Karpas-422 (cell line): ENCODE measurements at regions not wholly inside any gene's neighbourhood (a gene's known extent, or its start where the extent isn't known, plus 50 kb on each side); places are given as distances from the start of the nearest gene placed in this dataset. TPM values are rescaled to one million over a fixed set of nuclear protein-coding genes. Genes with fewer than 3 reads are reported as not detected.

Experiments
- DNase-seq: peaks from one replicate; pipeline ENCODE4 v3.0.0-alpha.2; 2015
- H2AFZ ChIP-seq: fragments of 200-600 bp; sonication (generic); 2 replicates; pipeline ENCODE4 v1.6.1; 2014; ENCODE audit warnings: antibody characterized with exemption, low read length, mixed read lengths
- H3K27ac ChIP-seq: fragments of 200-600 bp; sonication (generic); 2 replicates; pipeline ENCODE4 v1.5.1; 2014; ENCODE audit warnings: mild to moderate bottlenecking, low read length, moderate library complexity
- H3K27me3 ChIP-seq: fragments of 200-600 bp; sonication (generic); 2 replicates; pipeline ENCODE4 v1.6.1; 2014; ENCODE audit warnings: low read length, mixed read lengths
- H3K36me3 ChIP-seq: fragments of 200-600 bp; sonication (generic); 2 replicates; pipeline ENCODE4 v1.6.1; 2014; ENCODE audit warnings: low read length, mixed read lengths; ENCODE audit not compliant: insufficient read depth
- H3K4me1 ChIP-seq: fragments of 200-600 bp; sonication (generic); 2 replicates; pipeline ENCODE4 v1.6.1; 2014; ENCODE audit warnings: mild to moderate bottlenecking, low read length, mixed read lengths
- H3K4me2 ChIP-seq: fragments of 200-600 bp; sonication (generic); 2 replicates; pipeline ENCODE4 v1.6.1; 2014; ENCODE audit warnings: low read length, low read depth, mild to moderate bottlenecking; ENCODE audit not compliant: poor library complexity, severe bottlenecking
- H3K4me3 ChIP-seq: fragments of 200-600 bp; sonication (generic); 2 replicates; pipeline ENCODE4 v1.5.1; 2014; ENCODE audit warnings: mild to moderate bottlenecking, antibody characterized with exemption, low read length, mixed read lengths
- H3K79me2 ChIP-seq: fragments of 200-600 bp; sonication (generic); 2 replicates; pipeline ENCODE4 v1.6.1; 2014; ENCODE audit warnings: mild to moderate bottlenecking, low read length, mixed read lengths
- H3K9ac ChIP-seq: fragments of 200-600 bp; sonication (generic); 2 replicates; pipeline ENCODE4 v1.6.0; 2014; ENCODE audit warnings: low read length
- H3K9me2 ChIP-seq: fragments of 200-600 bp; sonication (generic), shearing (Covaris generic); replicated peaks from 2 replicates; pipeline ENCODE4 v1.6.0; 2014; ENCODE audit warnings: mild to moderate bottlenecking, low read length, moderate library complexity; ENCODE audit not compliant: insufficient read depth
- H3K9me3 ChIP-seq: fragments of 300-700, 200-600 bp; sonication (generic); 2 replicates; pipeline ENCODE4 v1.6.1; 2014; ENCODE audit warnings: low read length, mixed read lengths
- H4K20me1 ChIP-seq: fragments of 200-600 bp; sonication (generic); 2 replicates; pipeline ENCODE4 v1.6.1; 2014; ENCODE audit warnings: mild to moderate bottlenecking, antibody characterized with exemption, low read length, low read depth; ENCODE audit not compliant: insufficient read depth
- small RNA-seq: library from RNA; depleted of rRNA; stranded (forward); fragments of <200 nt; gene quantifications from one replicate; pipeline ENCODE3, GENCODE V24; 2014

DNA sequence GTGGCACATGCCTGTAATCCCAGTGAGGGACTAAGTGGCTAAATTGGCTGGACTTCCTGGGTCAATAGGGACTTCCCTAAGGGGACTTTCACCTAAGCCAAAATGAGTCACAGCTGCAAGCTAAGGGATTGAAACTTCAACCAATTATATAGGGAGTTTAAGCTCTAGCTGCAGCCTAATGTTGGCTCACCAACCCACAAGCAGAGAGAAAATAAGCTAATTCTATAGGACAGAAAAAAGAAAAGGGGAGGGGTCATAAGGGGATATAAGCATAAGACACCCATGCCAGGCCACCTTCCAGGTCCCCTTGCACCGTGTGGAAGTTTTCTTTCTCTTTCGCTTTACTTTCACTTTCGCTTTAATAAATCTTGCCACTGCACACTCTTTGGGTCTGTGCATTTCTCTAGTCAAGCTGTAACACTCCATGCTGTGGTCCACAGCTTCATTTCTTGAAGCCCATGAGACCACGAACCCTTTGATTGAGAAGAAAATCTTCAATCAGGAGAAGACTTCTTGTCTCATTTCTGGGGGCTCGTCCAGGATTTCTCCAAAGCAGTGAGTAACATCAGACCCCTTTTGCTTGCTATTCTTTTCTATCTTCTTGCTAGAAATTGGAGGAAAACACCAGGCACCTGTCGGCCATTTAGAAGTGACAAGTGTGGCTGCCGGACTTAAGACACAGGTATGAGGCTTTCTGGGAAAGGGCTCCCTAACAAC lies 192.3 kb downstream of the IGSF11 start:
- H3K27me3 ChIP-seq = no peaks in the 10 kb centered on the region
- DNase-seq = no peak
- no peak overlapping the region for H3K4me2 ChIP-seq

DNA sequence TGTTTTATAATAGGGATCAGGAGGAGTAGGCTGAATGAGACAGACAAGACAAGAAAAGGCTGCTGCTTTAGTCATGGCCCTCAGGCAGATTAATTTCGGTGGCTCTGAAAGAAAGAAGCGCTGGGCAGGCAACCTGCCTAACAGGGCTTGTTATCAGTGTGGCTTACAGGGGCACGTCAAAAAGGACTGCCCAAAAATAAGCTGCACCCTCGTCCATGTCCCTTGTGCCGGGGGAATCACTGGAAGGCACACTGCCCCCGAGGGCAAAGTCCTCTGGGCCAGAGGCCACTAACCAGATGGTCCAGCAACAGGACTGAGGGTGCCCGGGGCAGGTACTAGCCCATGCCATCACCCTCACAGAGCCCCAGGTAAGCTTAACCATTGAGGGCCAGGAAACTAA lies 188.5 kb downstream of the IGSF11 start:
- no peak overlapping the region for H2AFZ ChIP-seq
- H3K36me3 ChIP-seq = no peaks in the 10 kb centered on the region
- H3K79me2 ChIP-seq = no peaks in the 10 kb centered on the region
- DNase-seq = no peak
- no peak overlapping the region for H3K4me3 ChIP-seq
- H3K27ac ChIP-seq = no peak overlapping the region
- no peak overlapping the region for H3K9ac ChIP-seq
- no peaks in the 10 kb centered on the region for H3K4me1 ChIP-seq
- 0 out of 2 replicates have a peak, but pooled peaks cover 2% of the 10 kb centered on the region for H3K9me2 ChIP-seq
- H3K4me2 ChIP-seq = no peak overlapping the region
- H3K9me3 ChIP-seq = no peaks in the 10 kb centered on the region
- H3K27me3 ChIP-seq = no peaks in the 10 kb centered on the region
- H4K20me1 ChIP-seq = no peaks in the 10 kb centered on the region

More for the DNA sequence above, 192.3 kb downstream of the IGSF11 start:
- no peaks in the 10 kb centered on the region for H3K79me2 ChIP-seq
- no peak overlapping the region for H3K9ac ChIP-seq
- peaks cover 6% of the 10 kb centered on the region; the same call in 1 of the 2 replicates for H3K9me3 ChIP-seq
- 0 out of 2 replicates have a peak, but pooled peaks cover 2% of the 10 kb centered on the region for H3K9me2 ChIP-seq
- H3K4me1 ChIP-seq = no peaks in the 10 kb centered on the region
- no peak overlapping the region for H2AFZ ChIP-seq
- no peaks in the 10 kb centered on the region; the same call in 1 of the 2 replicates for H3K36me3 ChIP-seq
- no peaks in the 10 kb centered on the region for H4K20me1 ChIP-seq
- H3K4me3 ChIP-seq = no peak overlapping the region
- H3K27ac ChIP-seq = no peak overlapping the region

Small RNA genes lying in the stretch of these regions (small RNA-seq; reads per million reads assigned to genes)
- gene MIR4447 (not detected), gene RF01884 (not detected), gene RNU5E-8P (4.6 reads per million, percentile 78 among the genes with 10 or more reads in this experiment), gene RNU6-1200P (not detected)
